Stimulated activated CD4-positive, alpha-beta T cell treated with anti-CD3 and anti-CD28 coated beads, TNF-alpha, amount 100 ng/mL, for 48 hours (primary cell): ENCODE measurements at regions not wholly inside any gene's neighbourhood (a gene's known extent, or its start where the extent isn't known, plus 50 kb on each side); places are given as distances from the start of the nearest gene placed in this dataset.
"Not testable (repeated sequence)": the region's sequence is repeated elsewhere in the genome, so short reads cannot be mapped to it uniquely, and the experiment has no call there.

Experiments used
- DNase-seq, 3 donors: peaks; one replicate each; pipeline ENCODE4 v3.0.0-alpha.2; 2020; ENCODE audit warnings: low read depth in 3 of 3

GRCh38 chr20:12946789-12947188 is 62.0 kb upstream of the SPTLC3 start:
- no peak for DNase-seq

GRCh38 chr20:12947691-12948090 is 61.1 kb upstream of the SPTLC3 start:
- no peak for DNase-seq

GRCh38 chr20:12949429-12949980 is 59.3 kb upstream of the SPTLC3 start:
- DNase-seq = no peak

GRCh38 chr20:12954254-12954653 is 54.5 kb upstream of the SPTLC3 start:
- DNase-seq = not testable (repeated sequence)

- no peak for DNase-seq
These were observed 53.2 kb upstream of the SPTLC3 start for GRCh38 chr20:12955611-12956010.

GRCh38 chr20:12956303-12956702 is 52.5 kb upstream of the SPTLC3 start:
- DNase-seq = no peak

- no peak for DNase-seq
These were observed 50.8 kb upstream of the SPTLC3 start for GRCh38 chr20:12957968-12958367.
